ENCODE measurements at regions not wholly inside any gene's neighbourhood (a gene's known extent, or its start where the extent isn't known, plus 50 kb on each side); places are given as distances from the start of the nearest gene placed in this dataset.

- Histone ChIP-seq H2AFZ (ENCODE audit: low read depth, low read length, poor library complexity, severe bottlenecking) (no peak overlapping the region), H3K27me3 (ENCODE audit: insufficient read depth, low read length) (peaks cover 53% of the 10 kb centered on the region), H3K27ac (ENCODE audit: low read depth, low read length) (no peak overlapping the region), H3K4me3 (replicated peaks in 1 of 2; ENCODE audit: low read depth in 1 of 2, low read length in 2 of 2) (no peak overlapping the region), H3K9me3 (ENCODE audit: control insufficient read depth in 1 of 2, insufficient read depth in 1 of 2, low read depth in 1 of 2, low read length in 2 of 2) (no peaks in the 10 kb centered on the region), H4K20me1 (ENCODE audit: insufficient read depth) (no peaks in the 10 kb centered on the region), H3K4me2 (ENCODE audit: low read length) (no peak overlapping the region), H3K4me1 (ENCODE audit: control insufficient read depth in 1 of 2, insufficient read depth in 2 of 2, low read length in 2 of 2) (no peaks in the 10 kb centered on the region), H3K36me3 (ENCODE audit: control insufficient read depth in 1 of 2, insufficient read depth in 2 of 2, low read length in 2 of 2) (no peaks in the 10 kb centered on the region), H3K9me2 (ENCODE audit: insufficient read depth) (no peaks in the 10 kb centered on the region), H3K79me2 (ENCODE audit: insufficient read depth, low read length) (no peaks in the 10 kb centered on the region), H3K9ac (ENCODE audit: low read length) (no peak overlapping the region)
- ChIA-PET RAD21 (ENCODE audit: low non-redundant PET in 1 of 2, low total read pairs in 2 of 2, uncharacterized antibody in 2 of 2, unreplicated experiment in 2 of 2) (no interaction called here), CTCF (no interaction called here), POLR2A (no interaction called here)
- ATAC-seq (no peak), DNase-seq (ENCODE audit: low read depth, low spot score) (no peak)
- TF ChIP-seq SIN3A (IDR thresholded peaks at IDR 0.05; ENCODE audit: low read depth) (no peak), TCF7L2 (IDR thresholded peaks at IDR 0.05; ENCODE audit: borderline replicate concordance, extremely low read depth, insufficient read depth, insufficient read length) (no peak), POLR2AphosphoS5 (IDR thresholded peaks at IDR 0.05; ENCODE audit: low read depth, low read length) (no peak), FOSL1 (IDR thresholded peaks at IDR 0.05; ENCODE audit: low read depth) (no peak), CTCF (IDR thresholded peaks at IDR 0.05 in 2 of 3, conservative IDR thresholded peaks at IDR 0.05 in 1 of 3; ENCODE audit: borderline replicate concordance in 1 of 3, insufficient read depth in 1 of 3, low read depth in 2 of 3, low read length in 2 of 3) (no peak), JUND (IDR thresholded peaks at IDR 0.05) (no peak), ATF3 (IDR thresholded peaks at IDR 0.05) (no peak), SP1 (IDR thresholded peaks at IDR 0.05; ENCODE audit: low read depth) (no peak), REST (IDR thresholded peaks at IDR 0.05; ENCODE audit: low read depth) (no peak), ZNF274 (IDR thresholded peaks at IDR 0.05; ENCODE audit: low read depth, low read length) (no peak), YY1 (IDR thresholded peaks at IDR 0.05; ENCODE audit: extremely low read depth, insufficient replicate concordance, low read depth, low read length) (no peak), ELF1 (IDR thresholded peaks at IDR 0.05; ENCODE audit: borderline replicate concordance, low read depth) (no peak), CBX3 (IDR thresholded peaks at IDR 0.05; ENCODE audit: low read depth) (no peak)
- TF ChIP-seq, protein P1, sequence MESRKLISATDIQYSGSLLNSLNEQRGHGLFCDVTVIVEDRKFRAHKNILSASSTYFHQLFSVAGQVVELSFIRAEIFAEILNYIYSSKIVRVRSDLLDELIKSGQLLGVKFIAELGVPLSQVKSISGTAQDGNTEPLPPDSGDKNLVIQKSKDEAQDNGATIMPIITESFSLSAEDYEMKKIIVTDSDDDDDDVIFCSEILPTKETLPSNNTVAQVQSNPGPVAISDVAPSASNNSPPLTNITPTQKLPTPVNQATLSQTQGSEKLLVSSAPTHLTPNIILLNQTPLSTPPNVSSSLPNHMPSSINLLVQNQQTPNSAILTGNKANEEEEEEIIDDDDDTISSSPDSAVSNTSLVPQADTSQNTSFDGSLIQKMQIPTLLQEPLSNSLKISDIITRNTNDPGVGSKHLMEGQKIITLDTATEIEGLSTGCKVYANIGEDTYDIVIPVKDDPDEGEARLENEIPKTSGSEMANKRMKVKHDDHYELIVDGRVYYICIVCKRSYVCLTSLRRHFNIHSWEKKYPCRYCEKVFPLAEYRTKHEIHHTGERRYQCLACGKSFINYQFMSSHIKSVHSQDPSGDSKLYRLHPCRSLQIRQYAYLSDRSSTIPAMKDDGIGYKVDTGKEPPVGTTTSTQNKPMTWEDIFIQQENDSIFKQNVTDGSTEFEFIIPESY (IDR thresholded peaks at IDR 0.05; ENCODE audit: extremely low read depth, insufficient replicate concordance, low read length), result no peak
- intact Hi-C loops (cut with micrococcal nuclease), result no loop called here
- BruUV-seq (replicated peaks), result no TSS peak
These were observed 273.5 kb upstream of the PLET1 start for GRCh38 chr11:112534208-112534607.

Data from HCT116 (cell line).